HG03558 (cell line): ENCODE measurements at regions not wholly inside any gene's neighbourhood (a gene's known extent, or its start where the extent isn't known, plus 50 kb on each side); places are given as distances from the start of the nearest gene placed in this dataset.

Experiments
- ATAC-seq: cut with Tn5 transposase; IDR thresholded peaks from one replicate; pipeline ENCODE4 v1.9.1; 2021; ENCODE audit warnings: moderate number of reproducible peaks; ENCODE audit not compliant: unreplicated experiment; ENCODE audit errors: extremely low read depth

- no peak for ATAC-seq
Measured at GRCh38 chr2:14330884-14331283, 301.6 kb upstream of the LRATD1 start.

GRCh38 chr2:14336759-14337382 is 295.6 kb upstream of the LRATD1 start:
- no peak for ATAC-seq

GRCh38 chr2:14340703-14341102 is 291.8 kb upstream of the LRATD1 start:
- ATAC-seq, result no peak

- no peak for ATAC-seq
Measured at GRCh38 chr2:14342313-14342712, 290.2 kb upstream of the LRATD1 start.

- no peak for ATAC-seq
Measured at GRCh38 chr2:14344355-14344754, 288.2 kb upstream of the LRATD1 start.

- ATAC-seq, result no peak
Measured at GRCh38 chr2:14348247-14348646, 284.3 kb upstream of the LRATD1 start.

- no peak for ATAC-seq
Measured at GRCh38 chr2:14350856-14351255, 281.7 kb upstream of the LRATD1 start.

GRCh38 chr2:14352067-14352466 is 280.4 kb upstream of the LRATD1 start:
- no peak for ATAC-seq

- no peak for ATAC-seq
Measured at GRCh38 chr2:14354231-14354630, 278.3 kb upstream of the LRATD1 start.

- no peak for ATAC-seq
Measured at GRCh38 chr2:14355102-14355501, 277.4 kb upstream of the LRATD1 start.

- no peak for ATAC-seq
Measured at GRCh38 chr2:14358339-14358738, 274.2 kb upstream of the LRATD1 start.

GRCh38 chr2:14358774-14359173 is 273.7 kb upstream of the LRATD1 start:
- ATAC-seq, result no peak

- ATAC-seq, result no peak
Measured at GRCh38 chr2:14363137-14363536, 269.4 kb upstream of the LRATD1 start.

- no peak for ATAC-seq
Measured at GRCh38 chr2:14363976-14364375, 268.5 kb upstream of the LRATD1 start.

GRCh38 chr2:14364471-14364870 is 268.0 kb upstream of the LRATD1 start:
- ATAC-seq, result no peak

- no peak for ATAC-seq
Measured at GRCh38 chr2:14385043-14385442, 247.5 kb upstream of the LRATD1 start.

- no peak for ATAC-seq
Measured at GRCh38 chr2:14387332-14387731, 245.2 kb upstream of the LRATD1 start.

- ATAC-seq, result no peak
Measured at GRCh38 chr2:14388724-14389123, 243.8 kb upstream of the LRATD1 start.

- ATAC-seq, result no peak
Measured at GRCh38 chr2:14396533-14397083, 235.9 kb upstream of the LRATD1 start.

GRCh38 chr2:14398641-14399040 is 233.9 kb upstream of the LRATD1 start:
- ATAC-seq, result no peak

GRCh38 chr2:14401873-14402272 is 230.6 kb upstream of the LRATD1 start:
- ATAC-seq, result no peak

- ATAC-seq, result no peak
Measured at GRCh38 chr2:14408695-14409094, 223.8 kb upstream of the LRATD1 start.
